ENCODE measurements at regions not wholly inside any gene's neighbourhood (a gene's known extent, or its start where the extent isn't known, plus 50 kb on each side); places are given as distances from the start of the nearest gene placed in this dataset.

DNA sequence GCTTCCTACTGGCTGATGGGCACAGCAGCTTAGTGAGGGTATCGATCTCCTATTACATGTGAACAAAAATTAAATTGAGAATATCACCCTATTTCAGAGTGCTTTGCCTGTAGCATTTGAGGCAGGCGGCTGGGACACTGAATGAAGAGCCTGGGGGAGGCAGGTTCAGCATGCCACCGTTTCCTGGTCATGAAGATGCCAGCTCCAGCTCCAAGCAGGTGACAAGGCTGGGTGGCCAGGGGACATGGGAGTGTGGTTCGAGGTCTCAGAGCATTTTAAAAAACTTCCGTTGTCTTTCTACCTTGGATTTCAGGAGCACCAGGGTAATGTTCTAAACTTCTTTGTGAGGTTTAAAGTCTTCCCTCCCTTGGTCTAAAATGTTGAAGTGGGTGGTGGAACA lies 158.2 kb downstream of the RPLP1 start (continued):
- TF ChIP-seq, protein P1, sequence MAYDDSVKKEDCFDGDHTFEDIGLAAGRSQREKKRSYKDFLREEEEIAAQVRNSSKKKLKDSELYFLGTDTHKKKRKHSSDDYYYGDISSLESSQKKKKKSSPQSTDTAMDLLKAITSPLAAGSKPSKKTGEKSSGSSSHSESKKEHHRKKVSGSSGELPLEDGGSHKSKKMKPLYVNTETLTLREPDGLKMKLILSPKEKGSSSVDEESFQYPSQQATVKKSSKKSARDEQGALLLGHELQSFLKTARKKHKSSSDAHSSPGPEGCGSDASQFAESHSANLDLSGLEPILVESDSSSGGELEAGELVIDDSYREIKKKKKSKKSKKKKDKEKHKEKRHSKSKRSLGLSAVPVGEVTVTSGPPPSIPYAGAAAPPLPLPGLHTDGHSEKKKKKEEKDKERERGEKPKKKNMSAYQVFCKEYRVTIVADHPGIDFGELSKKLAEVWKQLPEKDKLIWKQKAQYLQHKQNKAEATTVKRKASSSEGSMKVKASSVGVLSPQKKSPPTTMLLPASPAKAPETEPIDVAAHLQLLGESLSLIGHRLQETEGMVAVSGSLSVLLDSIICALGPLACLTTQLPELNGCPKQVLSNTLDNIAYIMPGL (CRISPR knock-in tag; IDR thresholded peaks at IDR 0.05; ENCODE audit: borderline replicate concordance) = no peak
- TF ChIP-seq POLR2A (IDR thresholded peaks at IDR 0.05; ENCODE audit: low read length) (no peak), GATA3 (IDR thresholded peaks at IDR 0.05; ENCODE audit: borderline replicate concordance) (no peak), CHD4 (IDR thresholded peaks at IDR 0.05; ENCODE audit: borderline replicate concordance) (no peak)

DNA sequence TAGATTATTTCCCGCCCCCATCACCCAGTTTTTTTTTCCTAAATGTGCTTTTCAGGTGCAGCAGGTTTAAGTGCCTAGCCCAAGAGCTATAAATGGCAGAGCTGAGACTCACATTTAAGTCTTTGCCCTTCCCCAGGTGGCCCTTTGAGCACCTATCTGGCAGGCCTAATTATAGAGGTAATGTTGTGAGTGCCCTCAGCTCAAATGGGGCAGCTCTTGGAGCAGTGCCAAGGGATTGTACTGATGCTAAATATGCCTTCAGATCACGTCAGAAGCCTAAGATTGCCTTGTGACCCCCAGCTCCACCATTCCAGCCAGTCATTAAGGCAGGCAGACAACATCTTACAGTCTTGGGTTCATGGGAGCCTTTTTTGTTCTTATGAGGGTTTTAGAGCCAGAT lies 159.5 kb downstream of the RPLP1 start:
- CTCF ChIA-PET = interaction anchor here (0.6 kb wide), 1 partner anchor 48 kb away, joined by 3 read pairs; no protein-coding TSS in a partner anchor
- no peak for ATAC-seq
- no peak for FAIRE-seq
- Histone ChIP-seq H3K4me1 (no peaks in the 10 kb centered on the region), H3K9me3 (no peaks in the 10 kb centered on the region), H3K4me2 (no peak overlapping the region), H3K27ac (no peak overlapping the region), H3K4me3 (no peak overlapping the region)
- POLR2A ChIA-PET = no interaction called here
- 32% methylated on average over 2 of the region's 2 CpGs for WGBS (ENCODE audit: missing lambda C conversion rate)
- TF ChIP-seq CHD4 (IDR thresholded peaks at IDR 0.05; ENCODE audit: borderline replicate concordance) (no peak), NPAS2 (CRISPR knock-in tag; IDR thresholded peaks at IDR 0.05; ENCODE audit: borderline replicate concordance) (no peak), NR3C1 (IDR thresholded peaks at IDR 0.05) (no peak), POLR2A (IDR thresholded peaks at IDR 0.05; ENCODE audit: low read length) (no peak), HOXA7 (CRISPR knock-in tag; IDR thresholded peaks at IDR 0.05) (no peak), RAD21 (conservative IDR thresholded peaks at IDR 0.05 in 1 of 2, IDR thresholded peaks at IDR 0.05 in 1 of 2) (no peak), ZC3H11A (IDR thresholded peaks at IDR 0.05) (no peak), MAZ (IDR thresholded peaks at IDR 0.05; ENCODE audit: borderline replicate concordance, low read depth, low read length) (no peak), ZNF302 (CRISPR knock-in tag; IDR thresholded peaks at IDR 0.05) (no peak), CEBPB (IDR thresholded peaks at IDR 0.05) (no peak), KDM1A (IDR thresholded peaks at IDR 0.05; ENCODE audit: low read depth) (no peak), SREBF2 (IDR thresholded peaks at IDR 0.05) (no peak), SMC3 (IDR thresholded peaks at IDR 0.05) (no peak), RFX5 (IDR thresholded peaks at IDR 0.05) (no peak), HOXB5 (CRISPR knock-in tag; IDR thresholded peaks at IDR 0.05) (no peak), HOXB13 (CRISPR knock-in tag; IDR thresholded peaks at IDR 0.05; ENCODE audit: low read depth) (no peak), ESRRA (IDR thresholded peaks at IDR 0.05; ENCODE audit: borderline replicate concordance, low read length) (no peak)
- TF ChIP-seq, protein P2, sequence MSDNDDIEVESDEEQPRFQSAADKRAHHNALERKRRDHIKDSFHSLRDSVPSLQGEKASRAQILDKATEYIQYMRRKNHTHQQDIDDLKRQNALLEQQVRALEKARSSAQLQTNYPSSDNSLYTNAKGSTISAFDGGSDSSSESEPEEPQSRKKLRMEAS (IDR thresholded peaks at IDR 0.05) = no peak
- TF ChIP-seq, protein P3, sequence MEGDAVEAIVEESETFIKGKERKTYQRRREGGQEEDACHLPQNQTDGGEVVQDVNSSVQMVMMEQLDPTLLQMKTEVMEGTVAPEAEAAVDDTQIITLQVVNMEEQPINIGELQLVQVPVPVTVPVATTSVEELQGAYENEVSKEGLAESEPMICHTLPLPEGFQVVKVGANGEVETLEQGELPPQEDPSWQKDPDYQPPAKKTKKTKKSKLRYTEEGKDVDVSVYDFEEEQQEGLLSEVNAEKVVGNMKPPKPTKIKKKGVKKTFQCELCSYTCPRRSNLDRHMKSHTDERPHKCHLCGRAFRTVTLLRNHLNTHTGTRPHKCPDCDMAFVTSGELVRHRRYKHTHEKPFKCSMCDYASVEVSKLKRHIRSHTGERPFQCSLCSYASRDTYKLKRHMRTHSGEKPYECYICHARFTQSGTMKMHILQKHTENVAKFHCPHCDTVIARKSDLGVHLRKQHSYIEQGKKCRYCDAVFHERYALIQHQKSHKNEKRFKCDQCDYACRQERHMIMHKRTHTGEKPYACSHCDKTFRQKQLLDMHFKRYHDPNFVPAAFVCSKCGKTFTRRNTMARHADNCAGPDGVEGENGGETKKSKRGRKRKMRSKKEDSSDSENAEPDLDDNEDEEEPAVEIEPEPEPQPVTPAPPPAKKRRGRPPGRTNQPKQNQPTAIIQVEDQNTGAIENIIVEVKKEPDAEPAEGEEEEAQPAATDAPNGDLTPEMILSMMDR (IDR thresholded peaks at IDR 0.05) = no peak
- DNase-seq (ENCODE audit: low read depth in 1 of 2, low spot score in 1 of 2) = no peak

DNA sequence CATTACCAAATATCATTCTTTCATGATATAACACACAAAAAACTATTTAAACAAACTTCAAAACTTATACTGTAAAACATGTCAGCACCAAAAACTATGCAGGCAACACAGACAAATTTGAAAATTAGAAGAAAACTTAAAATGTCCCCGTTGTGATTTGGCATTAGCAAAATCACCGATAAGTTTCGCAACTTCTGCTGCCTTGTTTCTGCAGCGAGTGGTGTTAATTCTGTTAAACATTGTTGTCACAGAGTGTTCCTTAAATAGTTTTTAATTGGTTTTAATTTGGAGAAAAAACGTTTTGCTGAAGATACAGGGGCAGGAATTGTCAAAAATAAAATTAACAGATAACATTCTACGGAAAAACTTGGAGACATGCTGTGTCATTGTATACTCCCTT lies 160.6 kb downstream of the RPLP1 start:
- H3K4me3 ChIP-seq = no peak overlapping the region
- WGBS (ENCODE audit: missing lambda C conversion rate) = 62% methylated on average over 6 of the region's 6 CpGs
- FAIRE-seq = no peak
- CTCF ChIA-PET = interaction anchor here (0.8 kb wide), 1 partner anchor 484 kb away, joined by 3 read pairs; the partner anchor contains the start of gene TLE3
- H3K9me3 ChIP-seq = no peaks in the 10 kb centered on the region
- no peak for ATAC-seq
- no peaks in the 10 kb centered on the region for H3K4me1 ChIP-seq
- no peak for DNase-seq (ENCODE audit: low read depth in 1 of 2, low spot score in 1 of 2)
- TF ChIP-seq GATA3 (IDR thresholded peaks at IDR 0.05; ENCODE audit: borderline replicate concordance) (no peak), CEBPB (IDR thresholded peaks at IDR 0.05) (peak in 1 of 2 experiments; percentile 57; a peak in 3 of 4 replicates), MYC (IDR thresholded peaks at IDR 0.05; ENCODE audit: borderline replicate concordance, low read length) (no peak), NPAS2 (CRISPR knock-in tag; IDR thresholded peaks at IDR 0.05; ENCODE audit: borderline replicate concordance) (no peak), TFCP2L1 (CRISPR knock-in tag; IDR thresholded peaks at IDR 0.05) (no peak)
- no peak overlapping the region for H3K27ac ChIP-seq
- no peak overlapping the region for H3K4me2 ChIP-seq
- POLR2A ChIA-PET = no interaction called here
